ENCODE measurements at regions not wholly inside any gene's neighbourhood (a gene's known extent, or its start where the extent isn't known, plus 50 kb on each side); places are given as distances from the start of the nearest gene placed in this dataset.

DNA sequence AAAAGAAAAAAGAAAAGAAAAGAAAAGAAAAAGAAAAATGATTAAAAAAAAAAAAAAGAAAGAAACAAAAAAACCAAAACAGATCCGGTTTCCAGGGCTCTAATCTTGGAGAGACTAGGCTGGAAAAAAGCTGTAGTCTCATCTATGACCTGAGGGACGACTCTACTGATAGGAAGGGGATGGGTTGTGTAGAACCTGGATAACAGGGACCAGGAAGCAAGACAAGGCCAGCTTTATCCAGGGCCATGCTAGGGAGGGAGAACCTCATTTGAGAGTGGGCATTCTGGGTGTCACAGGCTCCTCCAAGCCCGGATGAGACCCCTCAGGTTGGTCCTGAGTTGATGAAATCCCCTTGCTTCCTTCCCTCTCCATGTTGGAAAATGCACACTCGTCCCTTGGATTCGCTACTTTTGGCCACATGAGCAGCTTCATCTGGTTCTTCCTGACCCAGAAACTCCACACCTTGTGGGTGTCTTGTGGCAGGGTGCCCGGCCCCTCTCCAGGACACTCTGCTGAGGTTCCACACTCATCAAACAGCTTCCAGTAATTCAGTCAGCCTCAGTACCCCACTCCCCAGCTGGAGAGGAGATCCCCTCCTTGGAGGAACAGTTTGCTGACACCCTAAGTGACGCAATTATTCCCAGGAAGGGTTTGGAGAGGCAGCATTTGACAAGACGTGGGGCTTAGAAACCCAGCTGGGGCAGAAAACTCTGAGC is 71.1 kb upstream of the LHFPL2 start:
- TF ChIP-seq, protein P1, sequence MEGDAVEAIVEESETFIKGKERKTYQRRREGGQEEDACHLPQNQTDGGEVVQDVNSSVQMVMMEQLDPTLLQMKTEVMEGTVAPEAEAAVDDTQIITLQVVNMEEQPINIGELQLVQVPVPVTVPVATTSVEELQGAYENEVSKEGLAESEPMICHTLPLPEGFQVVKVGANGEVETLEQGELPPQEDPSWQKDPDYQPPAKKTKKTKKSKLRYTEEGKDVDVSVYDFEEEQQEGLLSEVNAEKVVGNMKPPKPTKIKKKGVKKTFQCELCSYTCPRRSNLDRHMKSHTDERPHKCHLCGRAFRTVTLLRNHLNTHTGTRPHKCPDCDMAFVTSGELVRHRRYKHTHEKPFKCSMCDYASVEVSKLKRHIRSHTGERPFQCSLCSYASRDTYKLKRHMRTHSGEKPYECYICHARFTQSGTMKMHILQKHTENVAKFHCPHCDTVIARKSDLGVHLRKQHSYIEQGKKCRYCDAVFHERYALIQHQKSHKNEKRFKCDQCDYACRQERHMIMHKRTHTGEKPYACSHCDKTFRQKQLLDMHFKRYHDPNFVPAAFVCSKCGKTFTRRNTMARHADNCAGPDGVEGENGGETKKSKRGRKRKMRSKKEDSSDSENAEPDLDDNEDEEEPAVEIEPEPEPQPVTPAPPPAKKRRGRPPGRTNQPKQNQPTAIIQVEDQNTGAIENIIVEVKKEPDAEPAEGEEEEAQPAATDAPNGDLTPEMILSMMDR (IDR thresholded peaks at IDR 0.05): no peak
- TF ChIP-seq POLR2A (IDR thresholded peaks at IDR 0.05): no peak
